ENCODE measurements at regions not wholly inside any gene's neighbourhood (a gene's known extent, or its start where the extent isn't known, plus 50 kb on each side); places are given as distances from the start of the nearest gene placed in this dataset.

DNA sequence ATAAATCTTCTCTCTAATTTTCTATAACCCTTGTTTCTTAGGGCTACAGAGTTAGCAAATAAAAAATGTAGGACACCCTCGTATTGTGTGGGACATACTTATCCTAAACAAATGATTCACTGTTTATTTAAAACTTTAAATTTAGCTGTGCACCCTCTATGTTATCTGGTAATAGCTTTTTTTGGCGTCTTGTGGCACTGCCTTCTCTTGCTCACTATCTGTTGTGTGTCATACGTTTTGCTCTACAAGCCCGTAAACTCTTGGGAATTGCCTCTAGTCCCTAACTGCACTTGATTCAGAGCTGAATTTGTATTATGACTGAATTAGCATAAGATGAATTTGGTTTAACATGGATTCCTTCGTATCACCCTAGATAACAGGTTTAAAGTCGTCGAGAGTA, 144.3 kb upstream of the MYOCD start:
- Histone ChIP-seq H3K4me3 (no peak overlapping the region), H3K27ac (no peak overlapping the region)

DNA sequence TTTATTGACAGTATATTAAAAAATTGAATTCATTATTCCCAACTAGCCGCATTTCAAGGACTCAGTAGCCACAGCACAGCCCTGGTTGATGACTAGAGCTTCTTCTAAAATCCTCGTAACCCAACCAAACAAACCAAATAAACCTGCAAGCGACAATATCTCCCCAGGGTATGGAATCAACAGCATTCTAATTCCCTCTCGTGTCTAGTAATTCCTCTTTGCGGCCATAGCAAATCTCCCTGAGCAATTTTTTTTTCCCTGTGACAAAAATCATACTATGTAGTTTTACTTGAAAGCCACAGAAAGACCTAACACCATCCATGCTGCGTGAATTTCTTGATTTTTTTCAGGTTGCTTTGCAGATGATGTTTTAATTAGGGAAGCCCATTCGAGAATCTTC, 143.4 kb upstream of the MYOCD start:
- no peaks in the 10 kb centered on the region for H3K27me3 ChIP-seq (replicated peaks; ENCODE audit: insufficient read depth)
- no peak overlapping the region for H3K27ac ChIP-seq
- TF ChIP-seq, protein P1, sequence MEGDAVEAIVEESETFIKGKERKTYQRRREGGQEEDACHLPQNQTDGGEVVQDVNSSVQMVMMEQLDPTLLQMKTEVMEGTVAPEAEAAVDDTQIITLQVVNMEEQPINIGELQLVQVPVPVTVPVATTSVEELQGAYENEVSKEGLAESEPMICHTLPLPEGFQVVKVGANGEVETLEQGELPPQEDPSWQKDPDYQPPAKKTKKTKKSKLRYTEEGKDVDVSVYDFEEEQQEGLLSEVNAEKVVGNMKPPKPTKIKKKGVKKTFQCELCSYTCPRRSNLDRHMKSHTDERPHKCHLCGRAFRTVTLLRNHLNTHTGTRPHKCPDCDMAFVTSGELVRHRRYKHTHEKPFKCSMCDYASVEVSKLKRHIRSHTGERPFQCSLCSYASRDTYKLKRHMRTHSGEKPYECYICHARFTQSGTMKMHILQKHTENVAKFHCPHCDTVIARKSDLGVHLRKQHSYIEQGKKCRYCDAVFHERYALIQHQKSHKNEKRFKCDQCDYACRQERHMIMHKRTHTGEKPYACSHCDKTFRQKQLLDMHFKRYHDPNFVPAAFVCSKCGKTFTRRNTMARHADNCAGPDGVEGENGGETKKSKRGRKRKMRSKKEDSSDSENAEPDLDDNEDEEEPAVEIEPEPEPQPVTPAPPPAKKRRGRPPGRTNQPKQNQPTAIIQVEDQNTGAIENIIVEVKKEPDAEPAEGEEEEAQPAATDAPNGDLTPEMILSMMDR (IDR thresholded peaks at IDR 0.05) = no peak
- TF ChIP-seq POLR2A (IDR thresholded peaks at IDR 0.05) = no peak
- no peak for TF ChIP-seq POLR2AphosphoS5 (IDR thresholded peaks at IDR 0.05)
- H3K36me3 ChIP-seq = no peaks in the 10 kb centered on the region
- no peaks in the 10 kb centered on the region for H3K4me1 ChIP-seq (replicated peaks)
- H3K9me3 ChIP-seq = no peaks in the 10 kb centered on the region
- DNase-seq (ENCODE audit: low spot score) = no peak
- no peak overlapping the region for H3K4me3 ChIP-seq
- intact Hi-C loops (cut with DNase I) = no loop called here
- WGBS = 48% methylated on average over 7 of the region's 7 CpGs

More for the DNA sequence above, 144.3 kb upstream of the MYOCD start:
- intact Hi-C loops (cut with DNase I) = no loop called here
- Histone ChIP-seq H3K36me3 (no peaks in the 10 kb centered on the region), H3K9me3 (no peaks in the 10 kb centered on the region), H3K4me1 (replicated peaks) (no peaks in the 10 kb centered on the region), H3K27me3 (replicated peaks; ENCODE audit: insufficient read depth) (no peaks in the 10 kb centered on the region)
- no peak for DNase-seq (ENCODE audit: low spot score)
- TF ChIP-seq POLR2A (IDR thresholded peaks at IDR 0.05) (no peak), POLR2AphosphoS5 (IDR thresholded peaks at IDR 0.05) (no peak)
- TF ChIP-seq, protein P1 (IDR thresholded peaks at IDR 0.05) = no peak
- WGBS = 67% methylated on average over 7 of the region's 7 CpGs

DNA sequence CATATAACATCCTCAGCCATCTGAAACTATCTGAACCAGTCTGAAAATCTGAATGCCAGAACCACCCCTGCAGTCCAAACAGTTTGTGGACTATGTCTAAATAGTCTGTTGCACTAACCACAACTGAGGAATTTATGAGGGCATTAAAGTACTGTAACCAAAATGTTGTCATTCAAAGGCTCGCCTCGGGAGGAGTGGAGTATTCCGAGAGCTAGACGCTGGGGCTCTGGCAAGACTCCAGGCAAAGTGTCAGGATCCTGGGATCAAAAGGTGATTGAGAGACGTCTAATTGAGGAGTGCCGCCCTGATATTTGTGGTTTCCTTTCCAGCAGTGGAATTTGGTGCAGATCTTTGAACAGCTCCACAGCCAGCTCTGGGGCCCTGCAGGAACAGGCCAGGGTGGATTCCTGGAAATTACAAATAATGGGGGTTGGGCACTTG, 142.9 kb upstream of the MYOCD start:
- no peaks in the 10 kb centered on the region for H3K36me3 ChIP-seq
- DNase-seq (ENCODE audit: low spot score) = peak; percentile 8
- no peaks in the 10 kb centered on the region for H3K27me3 ChIP-seq (replicated peaks; ENCODE audit: insufficient read depth)
- no peak overlapping the region for H3K4me3 ChIP-seq
- H3K9me3 ChIP-seq = no peaks in the 10 kb centered on the region
- intact Hi-C loops (cut with DNase I) = no loop called here
- H3K4me1 ChIP-seq (replicated peaks) = no peaks in the 10 kb centered on the region
- TF ChIP-seq, protein P1 (IDR thresholded peaks at IDR 0.05) = no peak
- TF ChIP-seq POLR2A (IDR thresholded peaks at IDR 0.05) (no peak), POLR2AphosphoS5 (IDR thresholded peaks at IDR 0.05) (no peak)
- 18% methylated on average over 6 of the region's 6 CpGs for WGBS
- H3K27ac ChIP-seq = no peak overlapping the region

DNA sequence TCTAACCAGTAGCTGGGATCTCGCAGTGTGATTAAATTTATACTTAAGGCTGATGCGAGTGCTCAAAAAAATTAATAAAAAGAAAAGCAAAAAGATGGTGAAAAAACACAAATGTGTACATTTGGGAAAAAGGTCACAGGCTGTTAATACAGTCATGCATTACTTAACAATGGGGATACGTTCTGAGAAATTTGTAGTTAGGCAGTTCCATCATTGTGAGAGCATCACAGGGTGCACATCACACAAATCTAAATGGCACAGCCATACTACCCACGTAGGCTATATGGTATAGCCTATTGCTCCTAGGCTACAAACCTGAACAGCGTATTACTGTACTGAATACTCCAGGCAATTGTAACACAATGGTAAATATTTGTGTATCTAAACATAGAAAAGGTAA, 142.4 kb upstream of the MYOCD start:
- H3K27ac ChIP-seq = no peak overlapping the region
- H3K9me3 ChIP-seq = no peaks in the 10 kb centered on the region
- H3K4me1 ChIP-seq (replicated peaks) = no peaks in the 10 kb centered on the region
- DNase-seq (ENCODE audit: low spot score) = no peak
- no peaks in the 10 kb centered on the region for H3K27me3 ChIP-seq (replicated peaks; ENCODE audit: insufficient read depth)
- H3K4me3 ChIP-seq = no peak overlapping the region
- TF ChIP-seq POLR2A (IDR thresholded peaks at IDR 0.05) (no peak), POLR2AphosphoS5 (IDR thresholded peaks at IDR 0.05) (no peak)
- TF ChIP-seq, protein P1 (IDR thresholded peaks at IDR 0.05) = no peak
- no peaks in the 10 kb centered on the region for H3K36me3 ChIP-seq
- 61% methylated on average over 5 of the region's 5 CpGs for WGBS
- intact Hi-C loops (cut with DNase I) = no loop called here

DNA sequence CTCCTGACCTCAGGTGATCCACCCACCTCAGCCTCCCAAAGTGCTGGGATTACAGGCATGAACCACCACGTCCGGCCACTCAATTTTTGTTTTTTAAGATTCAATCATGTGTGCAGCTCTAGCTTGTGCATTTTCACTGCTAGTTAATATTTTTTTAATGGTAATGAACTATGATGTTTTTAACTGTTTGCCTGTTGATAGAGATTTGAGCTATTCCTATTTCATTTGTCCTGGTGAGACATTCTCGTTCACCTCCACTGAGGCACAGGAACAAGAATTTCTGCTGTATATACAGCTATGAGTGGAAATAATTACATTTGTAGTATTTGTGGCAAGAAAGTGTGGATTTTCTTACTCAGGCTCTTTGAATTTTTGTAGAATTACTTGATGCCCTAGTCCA, 137.7 kb upstream of the MYOCD start:
- H3K9me3 ChIP-seq = no peaks in the 10 kb centered on the region
- no peak overlapping the region for H3K27ac ChIP-seq
- intact Hi-C loops (cut with DNase I) = no loop called here
- TF ChIP-seq POLR2A (IDR thresholded peaks at IDR 0.05) (no peak), POLR2AphosphoS5 (IDR thresholded peaks at IDR 0.05) (no peak)
- TF ChIP-seq, protein P1 (IDR thresholded peaks at IDR 0.05) = no peak
- WGBS = 100% methylated on average over 3 of the region's 3 CpGs
- no peaks in the 10 kb centered on the region for H3K4me1 ChIP-seq (replicated peaks)
- no peaks in the 10 kb centered on the region for H3K27me3 ChIP-seq (replicated peaks; ENCODE audit: insufficient read depth)
- no peak for DNase-seq (ENCODE audit: low spot score)
- no peaks in the 10 kb centered on the region for H3K36me3 ChIP-seq
- H3K4me3 ChIP-seq = no peak overlapping the region

All from prostate gland (tissue), 2 donors.